ENCODE measurements at regions not wholly inside any gene's neighbourhood (a gene's known extent, or its start where the extent isn't known, plus 50 kb on each side); places are given as distances from the start of the nearest gene placed in this dataset.

GRCh38 chr13:47831265-47831664 lies 169.8 kb downstream of the SUCLA2 start:
- TF ChIP-seq ATF3 (IDR thresholded peaks at IDR 0.05) (no peak), JUND (IDR thresholded peaks at IDR 0.05) (no peak), GABPA (IDR thresholded peaks at IDR 0.05 in 1 of 2, conservative IDR thresholded peaks at IDR 0.05 in 1 of 2) (no peak)
- Histone ChIP-seq H3K4me3 (ENCODE audit: low read depth in 1 of 3, low read length in 3 of 3) (no peak overlapping the region), H3K9ac (ENCODE audit: low read depth in 1 of 2, low read length in 2 of 2) (no peak overlapping the region), H3K4me1 (ENCODE audit: control insufficient read depth in 4 of 4, insufficient read depth in 4 of 4, low read length in 3 of 4) (no peaks in the 10 kb centered on the region), H3K27ac (ENCODE audit: low read depth in 1 of 2, low read length in 2 of 2) (no peak overlapping the region), H3K27me3 (ENCODE audit: control insufficient read depth in 4 of 4, insufficient read depth in 4 of 4, low read length in 3 of 4) (no peaks in the 10 kb centered on the region), H3K9me3 (ENCODE audit: control insufficient read depth in 4 of 4, low read length in 3 of 4) (no peaks in the 10 kb centered on the region), H3K36me3 (ENCODE audit: control insufficient read depth in 4 of 4, insufficient read depth in 3 of 4, low read depth in 1 of 4, low read length in 3 of 4) (no peaks in the 10 kb centered on the region)
- WGBS, result 94% methylated on average over 1 of the region's 1 CpG
- DNase-seq (ENCODE audit: low spot score), result no peak

GRCh38 chr13:47829690-47830089 lies 171.4 kb downstream of the SUCLA2 start:
- Histone ChIP-seq H3K36me3 (ENCODE audit: control insufficient read depth in 4 of 4, insufficient read depth in 3 of 4, low read depth in 1 of 4, low read length in 3 of 4) (no peaks in the 10 kb centered on the region), H3K4me3 (ENCODE audit: low read depth in 1 of 3, low read length in 3 of 3) (no peak overlapping the region), H3K9me3 (ENCODE audit: control insufficient read depth in 4 of 4, low read length in 3 of 4) (no peaks in the 10 kb centered on the region), H3K27me3 (ENCODE audit: control insufficient read depth in 4 of 4, insufficient read depth in 4 of 4, low read length in 3 of 4) (no peaks in the 10 kb centered on the region), H3K9ac (ENCODE audit: low read depth in 1 of 2, low read length in 2 of 2) (no peak overlapping the region), H3K27ac (ENCODE audit: low read depth in 1 of 2, low read length in 2 of 2) (no peak overlapping the region), H3K4me1 (ENCODE audit: control insufficient read depth in 4 of 4, insufficient read depth in 4 of 4, low read length in 3 of 4) (no peaks in the 10 kb centered on the region)
- TF ChIP-seq MAX (IDR thresholded peaks at IDR 0.05) (no peak), FOXA1 (IDR thresholded peaks at IDR 0.05) (no peak), REST (IDR thresholded peaks at IDR 0.05) (no peak), TAF1 (conservative IDR thresholded peaks at IDR 0.05) (no peak), HNF4A (conservative IDR thresholded peaks at IDR 0.05) (no peak), SP1 (IDR thresholded peaks at IDR 0.05) (no peak), CTCF (IDR thresholded peaks at IDR 0.05; ENCODE audit: low read depth, low read length, missing input control) (no peak), HNF4G (IDR thresholded peaks at IDR 0.05) (no peak), NR2F2 (IDR thresholded peaks at IDR 0.05) (no peak), RAD21 (IDR thresholded peaks at IDR 0.05) (no peak), ZBTB33 (IDR thresholded peaks at IDR 0.05) (no peak)
- 91% methylated on average over 1 of the region's 1 CpG for WGBS
- no peak for DNase-seq (ENCODE audit: low spot score)
